ENCODE measurements at regions not wholly inside any gene's neighbourhood (a gene's known extent, or its start where the extent isn't known, plus 50 kb on each side); places are given as distances from the start of the nearest gene placed in this dataset.

DNA sequence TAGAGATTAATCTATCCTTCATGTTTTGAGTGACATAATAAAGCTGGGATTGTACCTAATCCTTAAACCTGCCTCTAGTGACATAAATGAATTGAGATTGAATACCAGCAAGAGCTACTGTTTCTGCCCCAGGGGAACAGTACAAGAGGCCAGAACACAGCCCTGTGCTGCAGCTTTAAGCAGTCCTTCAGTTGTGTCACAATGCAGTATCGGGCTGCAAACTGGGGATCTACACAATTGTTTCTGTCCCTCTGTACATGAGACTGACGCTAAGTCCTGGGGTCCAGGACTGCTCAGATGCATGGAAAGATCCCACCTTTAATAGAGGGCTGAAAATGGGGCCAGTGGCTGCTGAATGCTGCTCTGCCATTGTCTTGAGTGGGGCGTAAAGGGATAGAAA is 87.5 kb downstream of the MINAR1 start:
- Histone ChIP-seq H3K4me1 (replicated peaks in 1 of 2) (peaks cover 0 to 12% of the 10 kb centered on the region in 2 donors), H3K9me3 (replicated peaks in 1 of 3) (no peaks in the 10 kb centered on the region), H3K27ac (no peak overlapping the region), H3K36me3 (replicated peaks in 1 of 2) (no peaks in the 10 kb centered on the region), H3K4me3 (no peak overlapping the region), H3K27me3 (no peaks in the 10 kb centered on the region)
- TF ChIP-seq, protein P1, sequence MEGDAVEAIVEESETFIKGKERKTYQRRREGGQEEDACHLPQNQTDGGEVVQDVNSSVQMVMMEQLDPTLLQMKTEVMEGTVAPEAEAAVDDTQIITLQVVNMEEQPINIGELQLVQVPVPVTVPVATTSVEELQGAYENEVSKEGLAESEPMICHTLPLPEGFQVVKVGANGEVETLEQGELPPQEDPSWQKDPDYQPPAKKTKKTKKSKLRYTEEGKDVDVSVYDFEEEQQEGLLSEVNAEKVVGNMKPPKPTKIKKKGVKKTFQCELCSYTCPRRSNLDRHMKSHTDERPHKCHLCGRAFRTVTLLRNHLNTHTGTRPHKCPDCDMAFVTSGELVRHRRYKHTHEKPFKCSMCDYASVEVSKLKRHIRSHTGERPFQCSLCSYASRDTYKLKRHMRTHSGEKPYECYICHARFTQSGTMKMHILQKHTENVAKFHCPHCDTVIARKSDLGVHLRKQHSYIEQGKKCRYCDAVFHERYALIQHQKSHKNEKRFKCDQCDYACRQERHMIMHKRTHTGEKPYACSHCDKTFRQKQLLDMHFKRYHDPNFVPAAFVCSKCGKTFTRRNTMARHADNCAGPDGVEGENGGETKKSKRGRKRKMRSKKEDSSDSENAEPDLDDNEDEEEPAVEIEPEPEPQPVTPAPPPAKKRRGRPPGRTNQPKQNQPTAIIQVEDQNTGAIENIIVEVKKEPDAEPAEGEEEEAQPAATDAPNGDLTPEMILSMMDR (IDR thresholded peaks at IDR 0.05) = no peak
- no peak for TF ChIP-seq POLR2A (IDR thresholded peaks at IDR 0.05)
- 91 to 96% (median 93%) methylated on average over 2 to 3 of the region's 3 CpGs for WGBS, 4 donors
- no peak for DNase-seq
- intact Hi-C loops (cut with DNase I) = no loop called here

DNA sequence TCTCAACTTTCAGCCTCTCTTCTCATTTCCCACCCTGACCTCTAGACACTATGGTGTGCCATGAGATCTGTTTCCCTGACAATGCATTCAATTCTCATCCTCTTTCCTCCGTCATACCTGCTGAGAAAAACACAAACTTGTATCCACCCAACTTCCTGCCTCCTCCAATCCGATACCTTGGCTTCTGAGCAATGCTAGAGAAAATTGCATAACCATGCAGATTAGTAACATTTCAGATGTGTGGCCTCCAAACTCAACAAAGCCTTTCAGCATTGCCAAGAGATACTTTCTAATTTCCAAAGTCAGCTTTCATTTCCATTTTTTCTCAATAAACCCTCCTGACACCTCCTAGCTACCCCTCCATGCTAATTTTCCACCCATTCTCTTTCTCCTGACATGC is 88.5 kb downstream of the MINAR1 start:
- Histone ChIP-seq H3K27ac (peak overlapping the region in 3 of 5 donors; percentile 16 to 66 (median 48)), H3K4me1 (replicated peaks in 1 of 2) (peaks cover 0 to 12% of the 10 kb centered on the region in 2 donors), H3K9me3 (replicated peaks in 1 of 3) (no peaks in the 10 kb centered on the region), H3K27me3 (no peaks in the 10 kb centered on the region), H3K4me3 (no peak overlapping the region), H3K36me3 (replicated peaks in 1 of 2) (no peaks in the 10 kb centered on the region)
- peak in 3 of 7 donors; percentile 30 to 48 (median 42) for DNase-seq
- WGBS, 4 donors = 37 to 61% (median 52%) methylated on average over 2 of the region's 2 CpGs
- no peak for TF ChIP-seq POLR2A (IDR thresholded peaks at IDR 0.05)
- TF ChIP-seq, protein P1 (IDR thresholded peaks at IDR 0.05) = no peak
- intact Hi-C loops (cut with DNase I) = no loop called here

DNA sequence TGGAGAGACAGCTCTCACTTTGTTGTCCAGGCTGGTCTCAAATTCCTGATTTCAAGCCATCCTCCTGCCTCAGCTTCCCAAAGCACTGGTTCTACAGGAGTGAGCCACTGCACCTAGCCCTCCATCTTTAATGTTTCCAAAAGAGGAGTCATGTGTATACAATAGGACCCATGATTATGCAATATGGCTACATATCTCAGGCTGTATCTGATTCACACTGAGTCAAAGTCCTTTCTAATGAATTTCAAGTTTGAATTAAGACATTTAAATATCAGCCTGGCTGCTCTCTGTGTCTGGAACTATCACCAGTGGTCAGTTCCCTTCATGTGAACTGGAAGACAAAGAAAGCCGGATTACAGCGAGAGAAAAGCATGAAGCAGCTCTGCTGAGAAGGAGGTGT is 90.5 kb downstream of the MINAR1 start:
- no peak for DNase-seq

DNA sequence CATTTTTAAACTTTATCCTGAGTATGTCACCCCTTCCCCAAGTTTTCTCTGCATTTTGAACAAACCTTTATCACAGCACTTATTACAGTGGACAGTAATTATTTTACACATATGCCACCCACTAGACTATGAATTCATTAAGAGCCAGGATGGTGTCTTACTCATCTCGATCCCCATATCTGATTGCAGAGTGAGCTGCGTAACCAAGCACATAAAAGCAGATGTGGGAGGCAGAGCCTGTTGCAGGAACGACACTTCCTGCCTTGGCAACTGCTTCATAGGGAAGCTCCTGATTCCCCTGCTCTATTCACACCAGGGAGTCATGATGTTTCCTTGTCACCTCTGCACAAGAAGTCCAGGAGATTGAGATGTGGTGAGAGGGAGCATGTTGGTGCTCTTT is 91.1 kb downstream of the MINAR1 start:
- intact Hi-C loops (cut with DNase I) = no loop called here
- no peak overlapping the region for H3K4me3 ChIP-seq
- no peak for DNase-seq
- peaks cover 0 to 12% of the 10 kb centered on the region in 2 donors for H3K4me1 ChIP-seq (replicated peaks in 1 of 2)
- no peaks in the 10 kb centered on the region for H3K9me3 ChIP-seq (replicated peaks in 1 of 3)
- H3K27me3 ChIP-seq = no peaks in the 10 kb centered on the region
- no peak for TF ChIP-seq POLR2A (IDR thresholded peaks at IDR 0.05)
- TF ChIP-seq, protein P1 (IDR thresholded peaks at IDR 0.05) = no peak
- H3K36me3 ChIP-seq (replicated peaks in 1 of 2) = no peaks in the 10 kb centered on the region
- 55 to 75% (median 73%) methylated on average over 3 of the region's 3 CpGs for WGBS, 4 donors
- no peak overlapping the region for H3K27ac ChIP-seq

More for the DNA sequence above, 90.5 kb downstream of the MINAR1 start:
- Histone ChIP-seq H3K4me3 (no peak overlapping the region), H3K36me3 (replicated peaks in 1 of 2) (no peaks in the 10 kb centered on the region), H3K27me3 (no peaks in the 10 kb centered on the region), H3K9me3 (replicated peaks in 1 of 3) (no peaks in the 10 kb centered on the region), H3K27ac (no peak overlapping the region), H3K4me1 (replicated peaks in 1 of 2) (peaks cover 0 to 12% of the 10 kb centered on the region in 2 donors)
- TF ChIP-seq, protein P1 (IDR thresholded peaks at IDR 0.05) = no peak
- TF ChIP-seq POLR2A (IDR thresholded peaks at IDR 0.05) = no peak
- intact Hi-C loops (cut with DNase I) = no loop called here
- WGBS, 4 donors = 88 to 100% (median 95%) methylated on average over 2 of the region's 2 CpGs
